HG02938 (cell line): ENCODE measurements at regions not wholly inside any gene's neighbourhood (a gene's known extent, or its start where the extent isn't known, plus 50 kb on each side); places are given as distances from the start of the nearest gene placed in this dataset.
"Not testable (repeated sequence)": the region's sequence is repeated elsewhere in the genome, so short reads cannot be mapped to it uniquely, and the experiment has no call there.

Experiments used
- ATAC-seq: cut with Tn5 transposase; IDR thresholded peaks from one replicate; pipeline ENCODE4 v1.9.1; 2021; ENCODE audit warnings: mild to moderate bottlenecking, moderate library complexity; ENCODE audit not compliant: unreplicated experiment

- ATAC-seq, result no peak
Measured at GRCh38 chr5:154702477-154702876, 52.7 kb upstream of the LARP1 start.

- not testable (repeated sequence) for ATAC-seq
Measured at GRCh38 chr5:154701725-154702124, 53.5 kb upstream of the LARP1 start.

GRCh38 chr5:154701181-154701580, 54.0 kb upstream of the LARP1 start:
- no peak for ATAC-seq

GRCh38 chr5:154700289-154700928, 54.8 kb upstream of the LARP1 start:
- ATAC-seq, result not testable (repeated sequence)

GRCh38 chr5:154698763-154699162, 56.4 kb upstream of the LARP1 start:
- ATAC-seq, result no peak

- no peak for ATAC-seq
Measured at GRCh38 chr5:154697371-154697770, 57.8 kb upstream of the LARP1 start.

GRCh38 chr5:154696891-154697290, 58.3 kb upstream of the LARP1 start:
- no peak for ATAC-seq

GRCh38 chr5:154694159-154694558, 61.0 kb upstream of the LARP1 start:
- no peak for ATAC-seq

- no peak for ATAC-seq
Measured at GRCh38 chr5:154690488-154690887, 64.7 kb upstream of the LARP1 start.

- ATAC-seq, result no peak
Measured at GRCh38 chr5:154686490-154686889, 68.7 kb upstream of the LARP1 start.

- peak; percentile 38 for ATAC-seq
Measured at GRCh38 chr5:154683101-154683880, 71.9 kb upstream of the LARP1 start.

- ATAC-seq, result no peak
Measured at GRCh38 chr5:154679501-154679900, 75.7 kb upstream of the LARP1 start.

- no peak for ATAC-seq
Measured at GRCh38 chr5:154677921-154678320, 77.3 kb upstream of the LARP1 start.

- ATAC-seq, result no peak
Measured at GRCh38 chr5:154676508-154676907, 78.7 kb upstream of the LARP1 start.

- ATAC-seq, result no peak
Measured at GRCh38 chr5:154674029-154674428, 81.1 kb upstream of the LARP1 start.

GRCh38 chr5:154673506-154673905, 81.7 kb upstream of the LARP1 start:
- ATAC-seq, result no peak

- ATAC-seq, result not testable (repeated sequence)
Measured at GRCh38 chr5:154669913-154670312, 85.3 kb upstream of the LARP1 start.

GRCh38 chr5:154669402-154669801, 85.8 kb upstream of the LARP1 start:
- ATAC-seq, result no peak

GRCh38 chr5:154664869-154665268, 90.3 kb upstream of the LARP1 start:
- no peak for ATAC-seq

- no peak for ATAC-seq
Measured at GRCh38 chr5:154663424-154663823, 91.8 kb upstream of the LARP1 start.

GRCh38 chr5:154654486-154655371, 100.4 kb upstream of the LARP1 start:
- ATAC-seq, result no peak
